ENCODE measurements at regions not wholly inside any gene's neighbourhood (a gene's known extent, or its start where the extent isn't known, plus 50 kb on each side); places are given as distances from the start of the nearest gene placed in this dataset.
A peak's percentile ranks its signal among the peaks of the same experiment; 100 is the strongest.

DNA sequence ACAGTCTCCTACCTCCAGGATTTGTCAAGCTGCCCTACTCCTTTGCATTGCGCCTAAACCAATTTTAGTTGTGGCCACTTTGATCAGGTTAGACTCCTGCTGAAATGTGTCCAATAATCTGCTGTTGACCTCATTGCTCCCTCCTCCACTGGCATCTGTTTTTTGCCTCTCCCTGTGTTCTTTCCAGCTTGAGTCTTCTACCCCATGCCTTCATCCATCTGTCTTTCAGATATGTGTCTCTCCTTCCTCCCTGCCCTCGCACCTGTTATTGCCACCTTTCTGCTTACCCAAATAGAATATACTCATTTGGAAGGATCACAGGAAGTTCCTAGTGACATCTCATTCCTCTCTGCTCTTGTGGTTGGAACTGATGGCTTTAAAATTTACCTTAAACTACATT, 366.6 kb upstream of the CLNK start:
- no peak for DNase-seq (ENCODE audit: low spot score)

DNA sequence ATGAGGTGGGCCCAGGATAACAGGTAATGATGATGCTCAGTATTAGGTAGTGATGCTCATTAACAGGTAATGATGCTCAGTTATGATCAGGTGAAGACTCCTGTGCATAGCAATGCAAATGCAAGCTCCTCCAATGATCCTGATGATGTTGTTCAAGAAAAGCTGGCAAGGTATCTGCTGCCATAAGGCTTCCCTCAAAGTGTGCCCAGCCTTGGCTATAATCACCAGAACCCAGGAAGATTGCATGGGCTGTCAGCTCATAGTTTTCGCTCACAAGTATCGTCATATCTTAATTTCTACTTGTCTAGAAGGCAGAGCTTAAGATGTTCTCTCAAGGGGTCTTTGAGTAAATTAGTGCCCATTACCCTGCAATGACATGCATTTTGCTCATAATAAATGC, 366.2 kb upstream of the CLNK start:
- no peak for DNase-seq (ENCODE audit: low spot score)

DNA sequence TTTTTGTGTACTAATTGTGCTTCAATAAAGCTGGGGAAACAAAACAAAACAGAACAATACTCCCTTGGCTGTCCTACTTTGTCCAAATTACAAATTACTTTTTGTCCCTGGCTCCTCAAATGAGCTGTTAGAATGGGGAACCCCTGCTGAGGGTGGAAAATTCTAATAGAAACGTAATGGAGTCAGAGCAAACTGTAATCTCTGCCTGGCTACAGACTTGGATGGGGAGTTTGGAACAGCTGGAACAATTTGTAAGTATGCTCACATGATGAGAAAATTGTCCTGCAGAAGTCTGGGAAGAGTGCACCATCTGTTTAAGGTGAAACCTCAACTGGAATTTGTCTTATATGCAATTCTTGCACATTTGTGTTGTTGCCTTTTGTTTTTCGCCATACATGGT, 364.4 kb upstream of the CLNK start:
- DNase-seq (ENCODE audit: low spot score): no peak

DNA sequence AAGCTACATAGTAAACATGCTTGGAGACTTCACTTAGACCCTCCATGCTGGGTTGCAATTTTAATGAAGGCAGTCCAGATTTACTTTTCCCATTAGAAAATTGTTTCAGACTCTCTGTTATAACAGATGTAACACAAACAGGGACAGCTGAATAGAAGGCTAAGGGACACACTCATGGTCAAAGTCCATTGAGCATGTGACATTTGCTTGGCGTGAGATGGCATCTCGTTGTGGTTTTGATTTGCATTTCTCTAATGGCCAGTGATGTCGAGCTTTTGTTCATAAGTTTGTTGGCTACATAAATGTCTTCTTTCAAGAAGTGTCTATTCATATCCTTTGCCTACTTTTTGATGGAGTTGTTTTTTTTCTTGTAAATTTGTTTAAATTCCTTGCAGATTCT, 358.2 kb upstream of the CLNK start:
- DNase-seq (ENCODE audit: low spot score): peak; percentile 55

DNA sequence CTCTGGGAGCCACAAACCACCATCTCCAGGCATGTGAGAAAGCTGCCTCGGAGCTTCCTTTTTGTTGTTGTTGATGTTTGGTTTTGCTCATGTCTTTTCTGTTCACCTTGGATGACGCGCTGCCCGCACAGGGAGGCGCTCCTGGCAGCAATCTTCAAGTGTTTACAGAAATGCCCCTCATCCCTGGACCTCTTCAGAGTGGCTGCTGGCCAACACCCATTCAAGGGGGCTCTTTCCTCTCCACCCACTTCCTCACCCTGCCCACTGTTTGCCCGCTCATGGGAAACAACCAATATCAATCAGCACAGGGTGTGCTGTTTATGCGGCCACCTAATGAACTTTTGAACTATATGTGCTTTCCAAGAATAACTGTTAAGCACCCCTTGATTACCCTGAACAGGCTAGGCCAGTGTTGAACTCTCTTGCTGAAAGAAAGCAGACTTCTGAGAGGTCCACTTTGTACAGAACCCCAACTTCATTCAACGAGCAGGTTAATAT, 355.1 kb upstream of the CLNK start:
- no peak for DNase-seq (ENCODE audit: low spot score)

DNA sequence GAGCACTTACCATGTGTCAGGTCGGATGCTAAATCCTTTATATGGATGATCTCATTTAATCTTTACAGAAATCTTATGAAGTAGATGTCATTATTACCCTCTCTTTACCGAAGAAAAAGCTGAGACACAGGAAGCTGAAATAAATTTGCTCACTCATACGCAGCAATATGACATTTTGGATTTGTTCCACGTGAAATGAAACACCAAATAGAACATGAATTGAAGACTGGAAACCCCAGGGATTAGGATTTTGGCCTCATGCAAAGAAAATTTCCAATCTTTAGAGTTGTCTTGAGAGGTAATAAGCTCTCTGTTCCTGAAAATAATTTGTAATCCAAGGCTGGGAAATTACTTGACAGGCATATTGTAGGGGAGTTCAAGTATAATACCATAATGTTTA, 354.4 kb upstream of the CLNK start:
- no peak for DNase-seq (ENCODE audit: low spot score)

DNA sequence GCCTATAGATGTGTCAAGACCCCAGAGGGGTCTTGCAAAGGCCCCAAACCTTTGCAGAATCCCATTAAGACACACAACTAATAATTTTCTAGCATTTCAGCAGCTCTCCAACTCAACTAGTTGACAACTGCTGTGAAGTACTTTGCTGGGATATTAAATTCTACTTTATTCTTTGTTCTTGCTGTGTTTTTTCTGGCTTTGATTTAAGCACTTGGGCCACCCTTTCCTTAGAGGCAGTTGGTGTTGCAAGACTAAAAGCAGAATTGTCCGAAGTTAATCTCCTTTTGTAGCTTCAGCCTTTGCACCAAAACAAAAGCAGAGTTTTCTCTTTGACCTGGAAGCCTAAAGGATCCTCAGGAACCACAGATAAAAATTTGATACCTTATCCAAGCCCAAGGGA, 353.1 kb upstream of the CLNK start:
- DNase-seq (ENCODE audit: low spot score): no peak

DNA sequence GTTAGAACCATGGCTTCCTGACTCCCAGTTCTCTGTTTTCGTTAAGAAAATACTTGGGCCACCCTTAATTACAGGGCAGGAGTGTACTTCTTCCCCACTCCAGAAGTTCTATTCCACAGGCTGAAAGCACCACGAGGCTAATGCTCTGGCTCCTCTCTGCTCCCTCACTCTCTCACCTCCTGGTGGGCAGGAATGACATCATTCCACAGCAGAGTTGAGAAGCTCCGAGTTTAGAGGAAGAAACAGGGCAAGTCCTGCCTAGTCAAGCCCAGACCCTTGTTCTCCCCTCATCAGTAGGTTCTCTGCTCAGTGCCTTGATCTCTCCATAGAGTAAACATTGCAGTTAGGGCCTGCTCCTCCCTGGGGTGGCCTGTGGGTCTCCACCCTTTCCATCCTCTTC, 343.8 kb upstream of the CLNK start:
- DNase-seq (ENCODE audit: low spot score): no peak

DNA sequence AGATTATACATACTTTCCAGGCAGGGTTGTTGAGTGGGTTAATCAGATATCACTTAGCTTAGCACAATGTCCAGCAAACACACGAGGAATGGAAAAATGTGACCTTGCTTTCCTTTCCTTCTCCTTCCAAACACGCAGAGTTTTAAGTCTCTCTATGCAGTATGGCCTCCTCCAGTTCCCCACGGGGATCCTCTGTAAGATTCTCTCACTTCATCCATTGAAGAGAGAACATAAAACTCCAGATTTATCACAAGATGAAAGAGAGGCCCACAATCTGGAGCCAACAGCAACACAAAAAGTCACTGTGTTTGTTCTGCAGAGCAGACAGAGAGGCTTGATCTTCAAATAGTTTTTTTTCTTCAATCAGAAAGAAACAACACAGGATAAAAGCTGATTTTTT, 336.8 kb upstream of the CLNK start:
- DNase-seq (ENCODE audit: low spot score): no peak

DNA sequence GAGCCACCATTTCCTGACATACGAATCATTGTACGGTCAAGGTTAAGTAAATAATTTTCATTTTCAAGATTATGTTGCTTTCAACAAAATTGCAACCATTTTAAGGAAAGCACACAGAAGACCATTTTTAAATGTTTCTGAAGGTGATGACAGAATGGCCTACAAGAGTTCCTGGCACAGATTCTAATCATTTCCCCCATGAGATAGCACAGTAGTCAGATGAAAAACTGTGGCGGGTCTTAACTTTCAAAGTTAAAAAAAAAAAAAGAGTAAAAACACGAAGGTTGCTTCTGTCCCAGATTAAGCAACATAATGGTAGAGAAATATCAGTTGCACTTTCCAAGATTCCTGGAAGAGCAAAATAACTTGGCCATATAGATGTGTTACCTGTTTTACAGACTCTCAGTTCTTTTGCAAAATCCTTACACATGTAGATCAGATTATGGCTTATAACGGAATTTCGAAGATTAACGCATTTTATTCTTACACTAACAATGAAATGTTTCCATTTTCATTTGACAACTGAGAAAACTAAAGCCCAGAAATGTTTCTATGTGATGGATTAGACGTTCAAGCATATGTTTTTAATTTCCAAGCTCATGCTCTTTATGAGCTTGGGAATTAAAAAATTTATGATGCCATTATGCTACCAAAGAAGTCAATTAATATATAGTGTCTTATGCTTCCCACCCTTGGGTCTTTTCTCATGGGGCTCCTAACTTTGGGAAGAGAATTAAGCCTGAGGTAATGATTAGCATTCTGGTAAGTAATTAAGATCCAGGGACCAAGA, 335.1 kb upstream of the CLNK start:
- no peak for DNase-seq (ENCODE audit: low spot score)

DNA sequence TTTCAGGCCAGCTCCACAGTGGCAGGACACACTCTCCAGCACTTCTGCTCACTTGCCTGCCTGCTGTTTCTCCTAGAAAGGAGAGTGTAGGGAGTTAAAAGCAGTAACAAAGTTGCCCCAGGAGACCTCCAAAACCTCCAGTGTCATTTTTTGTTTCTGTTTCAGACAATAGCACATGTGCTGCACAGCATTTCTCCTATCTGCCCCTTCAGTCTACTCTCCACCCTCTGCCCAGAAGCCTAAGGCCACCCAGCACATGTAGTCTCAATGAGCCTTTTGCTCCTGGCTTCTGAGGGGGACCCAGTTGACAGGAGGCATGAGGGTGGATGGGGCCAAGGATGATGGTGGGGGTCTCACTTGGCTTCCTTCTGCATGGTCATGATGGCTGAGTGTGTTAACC, 329.6 kb upstream of the CLNK start:
- DNase-seq (ENCODE audit: low spot score): no peak

DNA sequence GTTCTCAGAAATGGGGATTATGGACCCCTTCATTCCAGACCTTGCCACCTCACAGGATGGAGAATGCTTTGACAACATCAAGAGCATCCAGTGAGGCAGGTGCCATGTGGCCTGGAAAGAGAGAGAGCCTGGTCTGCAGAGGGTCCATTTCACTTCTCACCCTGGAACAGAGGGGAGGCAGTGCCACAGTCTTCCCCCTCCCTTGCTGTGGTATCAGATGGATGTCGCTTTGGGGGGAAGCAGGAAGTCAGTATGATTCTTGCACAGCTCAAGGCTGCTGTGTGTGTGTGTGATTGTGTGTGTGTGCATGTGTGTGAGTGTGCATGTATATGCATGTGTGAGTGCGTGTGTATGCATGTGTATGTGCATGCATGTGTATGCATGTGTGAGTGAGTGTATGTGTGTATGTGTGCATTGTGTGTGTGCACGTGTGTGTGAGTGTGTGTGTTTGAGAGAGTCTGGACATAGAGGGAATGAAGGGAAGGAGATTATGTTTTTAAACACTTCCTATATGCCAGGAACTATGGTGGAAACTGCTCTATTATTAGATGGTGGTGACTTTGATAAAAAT, 328.6 kb upstream of the CLNK start:
- DNase-seq (ENCODE audit: low spot score): no peak

DNA sequence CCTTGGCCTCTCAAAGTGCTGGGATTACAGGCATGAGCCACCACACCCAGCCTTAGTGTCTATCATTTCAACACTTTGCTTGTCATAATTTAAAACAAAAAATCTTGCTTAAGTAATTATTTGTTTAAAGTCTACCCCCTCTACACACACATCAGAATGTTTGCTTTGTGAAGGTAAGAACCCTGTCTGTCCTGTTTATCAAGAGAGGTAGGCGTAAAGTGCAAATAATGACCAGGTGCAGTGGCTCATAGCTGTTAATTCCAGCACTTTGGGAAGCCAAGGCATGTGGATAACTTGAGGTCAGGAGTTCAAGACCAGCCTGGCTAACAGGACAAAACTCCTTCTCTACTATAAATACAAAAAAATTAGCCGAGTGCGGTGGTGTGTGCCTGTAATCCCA, 326.7 kb upstream of the CLNK start:
- DNase-seq (ENCODE audit: low spot score): no peak

DNA sequence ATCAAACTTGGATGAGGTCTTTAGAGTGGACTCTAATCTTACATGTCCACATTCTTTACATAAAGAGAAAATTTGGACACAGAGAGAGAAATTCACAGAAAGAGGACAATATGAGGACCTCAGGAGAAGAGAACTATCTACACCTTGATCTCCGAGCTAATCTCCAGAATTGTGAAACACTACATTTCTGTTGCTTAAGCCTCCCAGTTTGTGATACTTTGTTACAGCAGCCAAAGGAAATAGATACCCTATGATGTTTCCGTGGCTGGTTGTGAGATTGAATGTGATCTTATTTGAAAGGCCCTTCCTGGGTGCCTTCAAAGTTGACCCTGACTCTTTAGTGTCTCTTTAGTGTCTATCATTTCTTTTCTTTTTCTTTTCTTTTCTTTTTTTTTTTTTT, 326.1 kb upstream of the CLNK start:
- no peak for DNase-seq (ENCODE audit: low spot score)

DNA sequence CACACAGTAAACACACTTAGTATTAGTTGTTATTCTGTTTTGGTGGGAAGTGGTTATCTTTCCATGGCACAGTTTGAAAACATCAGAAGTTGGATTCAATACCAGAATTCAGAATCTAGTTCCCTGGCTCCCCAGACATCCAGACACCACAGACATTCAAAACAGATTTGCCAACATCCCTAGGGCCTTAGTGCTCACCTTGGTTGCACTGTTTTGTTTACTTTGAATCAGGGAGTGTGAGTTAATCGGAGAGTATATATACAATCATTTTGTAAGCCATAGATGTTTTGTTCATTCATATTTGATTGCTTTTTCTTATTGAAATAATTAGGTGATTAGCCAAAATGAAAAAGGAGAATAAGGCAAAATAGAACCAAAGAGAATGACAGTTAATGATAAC, 324.7 kb upstream of the CLNK start:
- no peak for DNase-seq (ENCODE audit: low spot score)

DNA sequence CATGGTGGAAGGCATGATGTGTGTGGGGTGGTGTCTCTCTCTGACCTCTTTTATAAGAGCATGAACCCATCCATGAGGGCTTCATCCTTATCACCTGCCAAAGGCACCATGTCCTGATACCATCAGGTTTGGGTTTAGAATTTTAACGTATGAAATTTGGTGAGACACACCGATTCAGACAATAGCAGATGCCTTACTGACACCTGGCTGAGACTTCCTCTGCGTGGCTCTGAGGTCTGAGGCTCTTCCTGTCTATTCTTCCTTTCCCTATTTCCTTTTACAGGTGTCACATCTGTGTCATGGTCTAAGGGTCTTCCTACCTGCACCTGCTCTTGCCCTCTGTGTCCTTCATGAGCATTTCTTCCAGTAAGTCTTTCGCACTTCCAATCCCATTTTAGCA, 320.7 kb upstream of the CLNK start:
- DNase-seq (ENCODE audit: low spot score): no peak

DNA sequence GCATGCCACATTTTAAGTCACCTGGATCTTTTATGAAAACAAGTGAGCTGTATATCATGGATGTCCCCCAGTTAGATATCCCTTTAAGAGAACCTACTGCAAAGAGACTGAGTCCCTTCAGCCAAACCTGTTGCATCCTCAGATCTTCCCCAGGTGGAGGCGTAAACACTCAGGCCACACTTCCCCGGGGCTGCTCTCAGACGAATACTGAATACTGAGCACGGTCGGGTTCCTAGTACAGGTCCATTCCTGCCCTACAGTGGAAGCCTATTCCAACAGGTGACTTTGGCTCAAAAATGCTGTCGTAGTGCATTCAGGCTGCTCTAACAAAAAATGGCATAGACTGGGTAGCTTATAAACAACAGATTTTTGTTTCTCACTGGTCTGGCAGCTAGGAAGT, 320.2 kb upstream of the CLNK start:
- no peak for DNase-seq (ENCODE audit: low spot score)

DNA sequence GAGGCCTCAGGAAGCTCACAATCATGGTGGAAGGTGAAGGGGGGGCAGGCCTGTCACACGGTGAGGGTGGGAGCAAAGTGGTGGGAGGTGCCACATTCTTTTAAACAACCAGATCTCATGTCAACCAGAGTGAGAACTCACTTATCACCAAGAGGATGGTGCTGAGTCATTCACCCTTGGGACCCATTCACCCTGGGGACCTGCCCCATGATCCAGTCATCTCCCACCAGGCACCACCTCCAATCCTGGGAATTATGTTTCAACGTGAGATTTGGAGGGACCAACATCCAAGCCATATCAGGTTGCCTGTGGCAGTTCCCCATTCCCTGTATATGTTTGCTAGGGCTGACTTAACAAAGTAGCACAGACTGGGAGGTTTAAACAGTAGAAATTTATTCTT, 318.4 kb upstream of the CLNK start:
- DNase-seq (ENCODE audit: low spot score): no peak

DNA sequence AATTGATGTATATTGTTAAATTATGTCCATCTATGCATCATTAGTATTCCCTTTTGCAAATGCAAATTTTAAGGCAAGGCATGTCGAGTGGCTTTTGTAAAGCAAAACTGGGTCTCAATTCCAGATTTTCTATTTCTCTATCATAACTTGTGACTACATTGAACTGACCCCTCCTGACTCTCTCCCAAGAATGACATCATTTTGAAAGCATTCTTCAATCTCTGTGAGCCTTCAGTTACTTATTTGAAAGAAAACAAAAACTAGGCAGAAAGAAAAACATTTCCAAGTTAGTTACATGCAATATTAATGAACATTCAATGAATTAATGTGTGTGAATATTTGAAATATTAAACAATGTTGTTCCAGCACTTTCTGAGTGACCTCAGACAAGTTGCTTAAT, 314.3 kb upstream of the CLNK start:
- DNase-seq (ENCODE audit: low spot score): no peak

DNA sequence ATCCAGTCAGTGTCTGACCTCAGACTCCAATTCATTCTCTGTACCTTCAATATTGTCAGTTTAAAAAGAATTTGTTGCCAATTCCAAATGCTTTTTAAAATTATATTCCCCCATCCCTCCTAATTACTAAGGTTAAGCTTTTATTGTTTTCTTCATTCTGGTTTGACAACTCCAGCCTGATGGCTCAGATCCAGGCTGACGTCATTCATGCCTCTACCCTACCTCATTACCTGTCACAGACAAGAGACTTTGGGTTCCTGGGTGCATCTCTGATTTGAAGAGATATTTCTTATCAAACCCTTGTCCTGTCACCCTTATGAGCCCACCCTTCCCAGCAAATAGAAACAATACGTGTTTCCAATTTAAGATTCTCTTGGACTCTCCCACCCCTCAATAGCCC, 300.2 kb upstream of the CLNK start:
- DNase-seq (ENCODE audit: low spot score): no peak

DNA sequence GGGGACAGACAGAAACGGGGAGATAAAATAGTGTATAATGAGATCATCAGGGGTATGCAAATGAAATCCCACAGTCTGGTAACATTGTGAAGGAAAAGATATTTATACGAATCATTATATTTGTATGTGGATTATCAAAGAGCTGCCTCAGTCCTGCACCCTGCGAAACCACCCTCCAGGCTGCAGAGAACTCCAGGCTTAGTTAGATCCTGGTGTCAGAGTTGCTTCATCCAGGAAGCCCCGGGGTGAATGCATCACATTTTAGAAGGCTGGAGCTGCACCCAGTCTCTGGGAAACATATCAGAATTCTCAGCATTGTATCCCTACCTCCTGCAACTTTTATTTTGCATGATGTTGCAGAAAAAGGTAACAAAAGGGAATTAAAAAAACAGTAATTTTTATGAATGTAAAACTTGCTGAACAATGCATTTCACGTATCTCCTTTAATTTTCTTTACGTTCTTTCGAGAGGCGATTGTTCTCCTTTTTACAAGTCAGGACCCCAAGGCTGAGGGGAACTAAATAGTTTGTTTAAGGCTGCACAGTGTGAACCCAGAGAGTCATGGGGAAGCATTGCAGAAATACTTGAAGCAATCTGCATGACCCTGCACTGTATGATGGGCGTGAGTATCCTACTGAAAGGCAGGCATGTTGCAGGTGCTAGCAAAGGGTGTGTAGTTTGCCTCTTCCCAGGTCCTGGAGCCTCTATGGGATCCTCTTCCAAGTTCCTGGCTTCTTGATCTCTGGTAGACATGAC, 299.5 kb upstream of the CLNK start:
- no peak for DNase-seq (ENCODE audit: low spot score)

DNA sequence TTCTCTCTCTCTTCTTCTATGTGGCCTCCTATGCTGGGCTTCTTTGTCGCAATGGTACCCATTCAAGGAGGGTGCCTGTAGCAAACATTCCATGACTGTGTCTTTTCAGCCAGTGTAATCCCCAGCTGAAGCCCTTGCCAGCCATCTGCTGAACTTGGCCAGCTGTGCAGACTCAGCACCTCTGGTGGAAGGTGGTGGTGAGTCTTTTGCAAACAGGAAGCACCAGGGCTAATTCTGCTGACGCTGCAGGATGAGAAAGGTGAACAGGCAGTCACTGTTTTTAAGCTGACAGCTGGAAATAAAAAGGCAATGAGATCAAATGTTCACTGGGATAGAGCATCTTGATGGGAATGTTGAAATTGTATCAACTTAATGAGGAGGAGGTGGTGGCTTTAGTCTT, 298.7 kb upstream of the CLNK start:
- no peak for DNase-seq (ENCODE audit: low spot score)

DNA sequence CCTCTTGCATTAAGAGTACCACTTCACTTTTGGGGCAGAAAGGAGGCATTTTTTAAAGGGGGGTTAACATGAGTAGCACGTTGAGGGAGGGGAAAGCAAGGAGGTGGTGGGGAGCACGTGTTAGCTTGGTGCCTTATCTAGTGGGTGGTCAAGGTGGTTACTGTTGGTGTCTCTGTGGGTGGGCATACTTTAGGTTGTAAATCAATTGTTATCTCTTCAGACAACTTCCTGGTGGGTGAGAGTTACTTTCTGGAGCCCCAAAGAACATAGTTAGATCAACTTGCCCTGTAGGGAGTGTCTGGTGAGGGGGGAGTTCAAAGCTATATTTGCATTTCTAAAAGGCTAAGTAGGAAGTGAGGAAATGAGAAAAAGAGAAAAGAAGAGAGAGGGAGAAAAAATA, 297.7 kb upstream of the CLNK start:
- no peak for DNase-seq (ENCODE audit: low spot score)
